ENCODE measurements at regions not wholly inside any gene's neighbourhood (a gene's known extent, or its start where the extent isn't known, plus 50 kb on each side); places are given as distances from the start of the nearest gene placed in this dataset.
"Not testable (repeated sequence)": the region's sequence is repeated elsewhere in the genome, so short reads cannot be mapped to it uniquely, and the experiment has no call there.

GRCh38 chr3:177358091-177358976, 161.1 kb upstream of the TBL1XR1 start:
- DNase-seq (ENCODE audit: low spot score): peak; percentile 55

GRCh38 chr3:177358977-177359592, 161.8 kb upstream of the TBL1XR1 start:
- DNase-seq (ENCODE audit: low spot score): no peak

- peak; percentile 95 for DNase-seq (ENCODE audit: low spot score)
Observed at GRCh38 chr3:177359593-177360357, 162.5 kb upstream of the TBL1XR1 start.

GRCh38 chr3:177361081-177361938, 164.0 kb upstream of the TBL1XR1 start:
- DNase-seq (ENCODE audit: low spot score): no peak

GRCh38 chr3:177362626-177363025, 165.3 kb upstream of the TBL1XR1 start:
- no peak for DNase-seq (ENCODE audit: low spot score)

GRCh38 chr3:177364236-177364635, 167.0 kb upstream of the TBL1XR1 start:
- DNase-seq (ENCODE audit: low spot score): no peak

- not testable (repeated sequence) for DNase-seq (ENCODE audit: low spot score)
Observed at GRCh38 chr3:177365294-177365693, 168.0 kb upstream of the TBL1XR1 start.

GRCh38 chr3:177367788-177368187, 170.5 kb upstream of the TBL1XR1 start:
- DNase-seq (ENCODE audit: low spot score): no peak

- no peak for DNase-seq (ENCODE audit: low spot score)
Observed at GRCh38 chr3:177370246-177370822, 173.1 kb upstream of the TBL1XR1 start.

GRCh38 chr3:177371146-177371545, 173.9 kb upstream of the TBL1XR1 start:
- DNase-seq (ENCODE audit: low spot score): no peak

- no peak for DNase-seq (ENCODE audit: low spot score)
Observed at GRCh38 chr3:177371888-177372287, 174.6 kb upstream of the TBL1XR1 start.

GRCh38 chr3:177374323-177374722, 177.0 kb upstream of the TBL1XR1 start:
- no peak for DNase-seq (ENCODE audit: low spot score)

- no peak for DNase-seq (ENCODE audit: low spot score)
Observed at GRCh38 chr3:177375316-177375715, 178.0 kb upstream of the TBL1XR1 start.

- DNase-seq (ENCODE audit: low spot score): no peak
Observed at GRCh38 chr3:177377166-177377565, 179.9 kb upstream of the TBL1XR1 start.

- no peak for DNase-seq (ENCODE audit: low spot score)
Observed at GRCh38 chr3:177378168-177378567, 180.9 kb upstream of the TBL1XR1 start.

GRCh38 chr3:177379045-177379444, 181.8 kb upstream of the TBL1XR1 start:
- no peak for DNase-seq (ENCODE audit: low spot score)

- DNase-seq (ENCODE audit: low spot score): no peak
Observed at GRCh38 chr3:177381070-177381469, 183.8 kb upstream of the TBL1XR1 start.

- no peak for DNase-seq (ENCODE audit: low spot score)
Observed at GRCh38 chr3:177382944-177383343, 185.7 kb upstream of the TBL1XR1 start.

- no peak for DNase-seq (ENCODE audit: low spot score)
Observed at GRCh38 chr3:177385186-177385585, 187.9 kb upstream of the TBL1XR1 start.

- DNase-seq (ENCODE audit: low spot score): peak; percentile 65
Observed at GRCh38 chr3:177385831-177386301, 188.6 kb upstream of the TBL1XR1 start.

GRCh38 chr3:177388209-177388608, 190.9 kb upstream of the TBL1XR1 start:
- no peak for DNase-seq (ENCODE audit: low spot score)

Data from AG20443 (cell line).